WTC11 (cell line): ENCODE measurements at regions not wholly inside any gene's neighbourhood (a gene's known extent, or its start where the extent isn't known, plus 50 kb on each side); places are given as distances from the start of the nearest gene placed in this dataset.

Experiments
- ATAC-seq: fragments of 200-7000 bp; cut with Tn5 transposase; 2 replicates; pipeline ENCODE4 v1.10.0; 2021; ENCODE audit warnings: mild to moderate bottlenecking, moderate library complexity
- CTCF ChIA-PET: fragments of 300-600 bp; sonication (Branson Sonifier 250); formaldehyde crosslinking; loops from one replicate; lab custom pipeline; 2021; ENCODE audit warnings: antibody characterized with exemption; lab: Charles Lee
- POLR2A ChIA-PET: fragments of 350-600 bp; sonication (Branson Sonifier 250); formaldehyde crosslinking; loops from one replicate; lab custom pipeline; 2021; ENCODE audit warnings: antibody characterized with exemption; lab: Charles Lee
- DNase-seq: peaks from one replicate; pipeline ENCODE4 v3.0.0; 2021; ENCODE audit warnings: low spot score
- H3K27ac Mint-ChIP-seq: 2 replicates; pipeline ENCODE4 v1.8.0; 2021; ENCODE audit warnings: mixed read lengths
- H3K27me3 Mint-ChIP-seq: 2 replicates; pipeline ENCODE4 v1.8.0; 2021; ENCODE audit warnings: low read depth, mild to moderate bottlenecking, moderate library complexity, mixed read lengths
- H3K36me3 Mint-ChIP-seq: 2 replicates; pipeline ENCODE4 v1.8.0; 2021; ENCODE audit warnings: mixed read lengths
- H3K4me1 Mint-ChIP-seq: 2 replicates; pipeline ENCODE4 v1.8.0; 2022; ENCODE audit warnings: mixed read lengths
- H3K4me3 Mint-ChIP-seq: 2 replicates; pipeline ENCODE4 v1.8.0; 2021; ENCODE audit warnings: mild to moderate bottlenecking, moderate library complexity, mixed read lengths
- H3K9me3 Mint-ChIP-seq: 2 replicates; pipeline ENCODE4 v1.8.0; 2021; ENCODE audit warnings: mixed read lengths
- AR ChIP-seq: fragments of 250-450 bp; sonication (Bioruptor Pico); IDR thresholded peaks from 2 replicates; pipeline ENCODE4 v1.9.0; 2021; ENCODE audit warnings: mild to moderate bottlenecking
- CBFB ChIP-seq: sonication (generic); formaldehyde crosslinking; IDR thresholded peaks from 2 replicates; pipeline ENCODE4 v1.8.1; 2022; ENCODE audit warnings: mild to moderate bottlenecking, low read depth, missing genetic modification reagents
- CDX4 ChIP-seq: fragments of 250-450 bp; sonication (Bioruptor Pico); IDR thresholded peaks from 2 replicates; pipeline ENCODE4 v1.9.0; 2021; ENCODE audit warnings: moderate library complexity, mild to moderate bottlenecking, inconsistent platforms, borderline replicate concordance
- ELF4 ChIP-seq: sonication (generic); formaldehyde crosslinking; IDR thresholded peaks from 2 replicates; pipeline ENCODE4 v1.8.1; 2022; ENCODE audit warnings: low read depth, mild to moderate bottlenecking, moderate library complexity, missing genetic modification reagents
- ESRRA ChIP-seq: sonication (generic); formaldehyde crosslinking; IDR thresholded peaks from 2 replicates; pipeline ENCODE4 v1.8.1; 2022; ENCODE audit warnings: mild to moderate bottlenecking, missing genetic modification reagents, borderline replicate concordance
- ETV6 ChIP-seq: sonication (generic); formaldehyde crosslinking; IDR thresholded peaks from 2 replicates; pipeline ENCODE4 v1.8.1; 2022; ENCODE audit warnings: mild to moderate bottlenecking, missing genetic modification reagents
- FOXJ3 ChIP-seq: sonication (generic); formaldehyde crosslinking; IDR thresholded peaks from 2 replicates; pipeline ENCODE4 v1.9.0; 2021; ENCODE audit warnings: missing genetic modification reagents, mild to moderate bottlenecking, borderline replicate concordance
- FOXP1 ChIP-seq: sonication (generic); formaldehyde crosslinking; IDR thresholded peaks from 2 replicates; pipeline ENCODE4 v1.8.0; 2022; ENCODE audit warnings: missing genetic modification reagents, mild to moderate bottlenecking, moderate library complexity, borderline replicate concordance
- FOXP4 ChIP-seq: sonication (generic); formaldehyde crosslinking; IDR thresholded peaks from 2 replicates; pipeline ENCODE4 v1.8.0; 2022; ENCODE audit warnings: mild to moderate bottlenecking, missing genetic modification reagents
- JUN ChIP-seq: sonication (generic); formaldehyde crosslinking; IDR thresholded peaks from 2 replicates; pipeline ENCODE4 v1.8.0; 2023; ENCODE audit warnings: mild to moderate bottlenecking, missing genetic modification reagents
- MLX ChIP-seq: sonication (generic); formaldehyde crosslinking; IDR thresholded peaks from 2 replicates; pipeline ENCODE4 v1.8.1; 2023; ENCODE audit warnings: mild to moderate bottlenecking, missing genetic modification reagents, moderate library complexity
- PRDM15 ChIP-seq: sonication (generic); formaldehyde crosslinking; IDR thresholded peaks from 2 replicates; pipeline ENCODE4 v1.8.0; 2022; ENCODE audit warnings: missing genetic modification reagents
- RORB ChIP-seq: fragments of 250-450 bp; sonication (Bioruptor Pico); IDR thresholded peaks from 2 replicates; pipeline ENCODE4 v1.9.0; 2021; ENCODE audit warnings: mild to moderate bottlenecking
- SOX15 ChIP-seq: fragments of 250-450 bp; sonication (Bioruptor Pico); IDR thresholded peaks from 2 replicates; pipeline ENCODE4 v1.9.0; 2021; ENCODE audit warnings: mild to moderate bottlenecking
- TP53 ChIP-seq: sonication (generic); formaldehyde crosslinking; IDR thresholded peaks from 2 replicates; pipeline ENCODE4 v1.8.1; 2023; ENCODE audit warnings: mild to moderate bottlenecking, missing genetic modification reagents
- ZBTB43 ChIP-seq: sonication (generic); formaldehyde crosslinking; IDR thresholded peaks from 2 replicates; pipeline ENCODE4 v1.8.1; 2023; ENCODE audit warnings: mild to moderate bottlenecking, missing genetic modification reagents
- ZNF121 ChIP-seq: sonication (generic); formaldehyde crosslinking; IDR thresholded peaks from 2 replicates; pipeline ENCODE4 v1.8.0; 2023; ENCODE audit warnings: missing genetic modification reagents
- ZNF138 ChIP-seq: sonication (generic); formaldehyde crosslinking; conservative IDR thresholded peaks from 2 replicates; pipeline ENCODE4 v1.8.1; 2022; ENCODE audit warnings: mild to moderate bottlenecking, moderate library complexity, missing genetic modification reagents
- ZNF219 ChIP-seq: sonication (generic); formaldehyde crosslinking; IDR thresholded peaks from 2 replicates; pipeline ENCODE4 v1.8.0; 2023; ENCODE audit warnings: missing genetic modification reagents, mild to moderate bottlenecking, borderline replicate concordance
- ZNF317 ChIP-seq: sonication (generic); formaldehyde crosslinking; IDR thresholded peaks from 2 replicates; pipeline ENCODE4 v1.8.1; 2023; ENCODE audit warnings: low read depth, mild to moderate bottlenecking, moderate library complexity, missing genetic modification reagents, borderline replicate concordance
- TF ChIP-seq, protein P1 (sequence below): fragments of 250-450 bp; sonication (Bioruptor Pico); IDR thresholded peaks from 2 replicates; pipeline ENCODE4 v1.8.0; 2021; ENCODE audit warnings: mild to moderate bottlenecking

DNA sequence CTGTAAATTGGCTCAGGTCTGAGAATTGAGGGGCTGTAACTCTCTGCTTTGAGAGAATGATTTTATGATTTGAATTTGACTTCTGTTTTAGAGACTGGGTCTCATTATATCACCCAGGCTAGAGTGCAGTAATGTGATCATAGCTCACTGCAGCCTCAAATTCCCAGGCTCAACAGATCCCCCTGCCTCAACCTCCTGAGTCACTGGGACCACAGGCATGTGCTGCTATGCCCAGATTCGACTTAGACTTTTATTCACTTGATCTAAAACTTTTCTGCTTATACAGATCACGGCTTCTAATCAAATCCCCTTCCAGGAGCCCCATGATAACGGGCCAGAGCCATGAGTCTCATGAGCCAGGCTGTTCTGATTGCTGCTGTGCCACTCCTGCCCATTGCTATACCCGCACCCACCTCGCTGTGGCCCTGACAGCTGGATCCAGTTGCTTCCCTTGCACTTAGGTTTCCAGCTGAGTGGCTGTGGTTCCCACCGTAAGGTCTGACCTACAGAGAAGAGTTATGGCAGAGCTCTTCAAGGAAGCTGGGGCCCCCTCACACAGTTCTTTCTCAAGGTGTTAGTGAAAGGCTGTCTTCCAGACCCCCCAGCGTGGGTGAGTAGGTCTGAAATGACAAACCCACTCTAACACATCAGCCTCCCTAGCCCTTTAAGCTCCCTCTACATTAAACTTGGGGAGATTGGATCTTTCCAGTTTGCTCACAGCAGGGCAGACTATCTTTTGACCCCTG is 251.2 kb upstream of the SGCG start:
- ChIA-PET POLR2A (no interaction called here), CTCF (no interaction called here)
- DNase-seq (no peak), ATAC-seq (no peak)
- peaks cover 9% of the 10 kb centered on the region for H3K27me3 Mint-ChIP-seq
- H3K4me3 Mint-ChIP-seq: no peak overlapping the region
- no peaks in the 10 kb centered on the region for H3K36me3 Mint-ChIP-seq
- no peak for TF ChIP-seq FOXP4 (CRISPR knock-in tag)
- no peak for TF ChIP-seq CDX4 (CRISPR knock-in tag)
- TF ChIP-seq JUN (CRISPR knock-in tag): no peak
- no peak for TF ChIP-seq RORB (CRISPR knock-in tag)
- TF ChIP-seq ELF4 (CRISPR knock-in tag): no peak
- no peak for TF ChIP-seq SOX15 (CRISPR knock-in tag)
- no peak for TF ChIP-seq ZNF219 (CRISPR knock-in tag)
- TF ChIP-seq TP53: no peak
- TF ChIP-seq PRDM15: no peak
- no peak for TF ChIP-seq MLX (CRISPR knock-in tag)
- TF ChIP-seq ZNF317 (CRISPR knock-in tag): no peak
- no peak for TF ChIP-seq ZBTB43 (CRISPR knock-in tag)
- TF ChIP-seq AR (CRISPR knock-in tag): no peak
- no peak overlapping the region for H3K27ac Mint-ChIP-seq
- peaks cover 23% of the 10 kb centered on the region for H3K4me1 Mint-ChIP-seq
- peaks cover 6% of the 10 kb centered on the region for H3K9me3 Mint-ChIP-seq

GRCh38 chr13:22931576-22931975 is 249.2 kb upstream of the SGCG start:
- Mint-ChIP-seq H3K27me3 (peaks cover 9% of the 10 kb centered on the region), H3K27ac (no peak overlapping the region), H3K36me3 (no peaks in the 10 kb centered on the region), H3K9me3 (peaks cover 6% of the 10 kb centered on the region), H3K4me3 (no peak overlapping the region), H3K4me1 (peaks cover 7% of the 10 kb centered on the region)
- ChIA-PET POLR2A (no interaction called here), CTCF (no interaction called here)
- ATAC-seq (no peak), DNase-seq (no peak)
- TF ChIP-seq ETV6 (CRISPR knock-in tag) (no peak), FOXP1 (CRISPR knock-in tag) (no peak), FOXJ3 (CRISPR knock-in tag) (no peak), ESRRA (CRISPR knock-in tag) (no peak), ZNF138 (no peak), ZNF121 (CRISPR knock-in tag) (no peak), ZBTB43 (CRISPR knock-in tag) (no peak), CBFB (CRISPR knock-in tag) (no peak), ELF4 (CRISPR knock-in tag) (no peak)
- TF ChIP-seq, protein P1, sequence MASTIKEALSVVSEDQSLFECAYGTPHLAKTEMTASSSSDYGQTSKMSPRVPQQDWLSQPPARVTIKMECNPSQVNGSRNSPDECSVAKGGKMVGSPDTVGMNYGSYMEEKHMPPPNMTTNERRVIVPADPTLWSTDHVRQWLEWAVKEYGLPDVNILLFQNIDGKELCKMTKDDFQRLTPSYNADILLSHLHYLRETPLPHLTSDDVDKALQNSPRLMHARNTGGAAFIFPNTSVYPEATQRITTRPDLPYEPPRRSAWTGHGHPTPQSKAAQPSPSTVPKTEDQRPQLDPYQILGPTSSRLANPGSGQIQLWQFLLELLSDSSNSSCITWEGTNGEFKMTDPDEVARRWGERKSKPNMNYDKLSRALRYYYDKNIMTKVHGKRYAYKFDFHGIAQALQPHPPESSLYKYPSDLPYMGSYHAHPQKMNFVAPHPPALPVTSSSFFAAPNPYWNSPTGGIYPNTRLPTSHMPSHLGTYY (CRISPR knock-in tag): no peak
